ENCODE measurements at regions not wholly inside any gene's neighbourhood (a gene's known extent, or its start where the extent isn't known, plus 50 kb on each side); places are given as distances from the start of the nearest gene placed in this dataset.

GRCh38 chr16:55214412-55214811 lies 109.6 kb upstream of the IRX6 start:
- TF ChIP-seq CTCF (IDR thresholded peaks at IDR 0.05) = no peak
- TF ChIP-seq POLR2A (IDR thresholded peaks at IDR 0.05) = no peak
- TF ChIP-seq EP300 (IDR thresholded peaks at IDR 0.05) = no peak

All from tibial nerve (tissue), 4 donors.